GM10248 (cell line): ENCODE measurements at regions not wholly inside any gene's neighbourhood (a gene's known extent, or its start where the extent isn't known, plus 50 kb on each side); places are given as distances from the start of the nearest gene placed in this dataset.

Source experiments
- CTCF ChIA-PET: fragments of 300-600 bp; sonication (Branson Sonifier 250); formaldehyde crosslinking; extraction: SDS; loops from one replicate; lab custom pipeline; 2021; ENCODE audit warnings: antibody characterized with exemption; lab: Yijun Ruan, JAX
- POLR2A ChIA-PET: fragments of 350-650 bp; sonication (Branson Sonifier 250); formaldehyde crosslinking; extraction: SDS; loops from one replicate; lab custom pipeline; 2020; ENCODE audit warnings: antibody characterized with exemption; lab: Yijun Ruan, JAX
- DNase-seq: peaks from one replicate; pipeline ENCODE4 v3.0.0; 2012; ENCODE audit errors: extremely low spot score
- TF ChIP-seq, protein P1 (sequence below): IDR thresholded peaks from 2 replicates; pipeline ENCODE4 v1.5.1; 2012; ENCODE audit warnings: mild to moderate bottlenecking, low read depth; ENCODE audit errors: extremely low read depth, missing control alignments, control extremely low read depth

DNA sequence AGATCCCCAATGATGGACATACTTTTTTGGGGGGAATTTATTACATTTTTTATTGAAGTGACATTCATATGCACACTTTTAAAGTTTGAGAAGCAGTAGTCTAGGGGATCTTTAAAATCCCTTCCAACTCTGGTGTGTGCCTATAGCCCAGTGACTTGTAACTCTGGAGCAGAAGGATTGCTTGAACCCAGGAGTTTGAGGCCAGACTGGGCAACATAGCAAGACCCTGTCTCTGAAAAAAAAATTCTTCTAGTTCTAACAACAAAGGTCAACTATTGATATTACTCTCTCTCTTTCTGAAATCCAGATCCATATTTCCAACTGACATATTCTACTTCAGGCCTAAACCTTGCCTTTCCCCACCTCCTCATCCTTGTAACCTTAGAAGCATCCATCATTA lies 148.2 kb upstream of the SPRY4 start:
- ChIA-PET CTCF (interaction anchor here (1.4 kb wide), 1 partner anchor 66 kb away, joined by 3 read pairs; no protein-coding TSS in a partner anchor), POLR2A (no interaction called here)
- DNase-seq: no peak
- TF ChIP-seq, protein P1, sequence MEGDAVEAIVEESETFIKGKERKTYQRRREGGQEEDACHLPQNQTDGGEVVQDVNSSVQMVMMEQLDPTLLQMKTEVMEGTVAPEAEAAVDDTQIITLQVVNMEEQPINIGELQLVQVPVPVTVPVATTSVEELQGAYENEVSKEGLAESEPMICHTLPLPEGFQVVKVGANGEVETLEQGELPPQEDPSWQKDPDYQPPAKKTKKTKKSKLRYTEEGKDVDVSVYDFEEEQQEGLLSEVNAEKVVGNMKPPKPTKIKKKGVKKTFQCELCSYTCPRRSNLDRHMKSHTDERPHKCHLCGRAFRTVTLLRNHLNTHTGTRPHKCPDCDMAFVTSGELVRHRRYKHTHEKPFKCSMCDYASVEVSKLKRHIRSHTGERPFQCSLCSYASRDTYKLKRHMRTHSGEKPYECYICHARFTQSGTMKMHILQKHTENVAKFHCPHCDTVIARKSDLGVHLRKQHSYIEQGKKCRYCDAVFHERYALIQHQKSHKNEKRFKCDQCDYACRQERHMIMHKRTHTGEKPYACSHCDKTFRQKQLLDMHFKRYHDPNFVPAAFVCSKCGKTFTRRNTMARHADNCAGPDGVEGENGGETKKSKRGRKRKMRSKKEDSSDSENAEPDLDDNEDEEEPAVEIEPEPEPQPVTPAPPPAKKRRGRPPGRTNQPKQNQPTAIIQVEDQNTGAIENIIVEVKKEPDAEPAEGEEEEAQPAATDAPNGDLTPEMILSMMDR: no peak

DNA sequence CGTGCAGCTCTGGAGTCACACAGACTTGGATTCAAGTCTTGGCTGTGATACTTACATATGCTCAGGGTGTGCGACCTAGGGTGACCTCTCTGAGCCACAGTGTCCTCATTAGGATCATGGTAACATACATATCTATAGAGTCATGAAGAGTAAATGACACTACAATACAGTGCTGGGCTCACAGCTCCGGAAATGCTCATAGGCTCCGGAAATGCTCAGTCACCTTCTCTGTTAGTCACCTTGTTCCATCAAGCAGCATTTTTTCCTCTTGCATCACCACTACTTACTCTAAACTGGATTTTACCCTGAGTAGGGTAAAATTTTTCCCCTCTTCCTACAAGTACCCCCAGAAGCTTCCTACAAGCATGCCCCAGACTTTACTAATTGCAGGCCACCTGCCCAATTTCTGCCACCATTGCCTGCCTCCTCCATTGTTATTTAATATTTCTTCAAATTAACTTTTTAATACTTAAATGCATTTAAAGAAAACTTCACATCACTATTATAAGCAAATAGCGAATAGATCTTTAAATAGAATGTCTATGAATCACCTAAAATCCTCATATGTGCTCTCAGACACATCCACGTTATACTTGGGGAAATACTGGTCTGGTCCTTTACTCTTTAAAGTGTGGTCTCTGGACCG lies 147.6 kb upstream of the SPRY4 start:
- TF ChIP-seq, protein P1: no peak
- CTCF ChIA-PET: interaction anchor here (0.7 kb wide), 1 partner anchor 159 kb away, joined by 3 read pairs; no protein-coding TSS in a partner anchor
- POLR2A ChIA-PET: no interaction called here
- DNase-seq: no peak

DNA sequence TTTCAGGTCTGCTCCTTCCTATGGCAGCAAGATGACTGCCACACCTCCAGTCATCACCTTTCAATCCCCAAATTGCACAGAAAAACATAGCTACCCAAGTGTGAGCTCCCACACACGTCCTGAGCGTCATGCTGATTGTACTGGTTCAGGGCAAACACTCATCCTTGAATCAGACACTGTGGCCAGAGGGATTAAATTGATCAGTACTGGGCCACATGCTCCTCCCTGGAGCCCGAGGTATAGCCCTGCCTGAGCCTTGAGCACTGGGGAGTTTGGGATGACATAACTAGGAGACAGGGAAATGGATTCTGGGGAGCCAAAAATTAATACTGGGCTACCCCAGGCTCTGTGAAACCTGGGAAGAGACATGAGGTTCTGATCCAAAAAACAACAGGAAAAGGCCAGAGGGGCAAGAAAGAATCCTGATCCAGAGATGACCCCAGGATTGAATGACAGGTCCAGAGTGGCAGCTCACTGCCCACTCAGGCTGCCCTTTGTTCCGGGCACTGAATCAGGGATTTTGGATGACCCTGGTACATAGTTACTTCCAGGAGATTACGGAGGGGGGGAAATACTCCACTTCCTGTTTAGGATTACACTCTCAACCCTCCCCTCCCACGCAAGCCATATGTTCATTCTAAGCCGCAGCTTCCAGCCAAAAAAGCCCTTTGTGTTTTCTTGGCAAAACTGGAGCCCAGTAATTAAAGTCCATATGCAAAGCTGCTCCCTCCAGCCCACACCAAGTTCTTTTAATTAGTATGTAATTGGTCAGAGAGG lies 141.6 kb upstream of the SPRY4 start:
- no peak for DNase-seq
- TF ChIP-seq, protein P1: no peak
- ChIA-PET POLR2A (no interaction called here), CTCF (interaction anchor here (1.1 kb wide), 1 partner anchor 8 kb away, joined by 3 read pairs; no protein-coding TSS in a partner anchor)

DNA sequence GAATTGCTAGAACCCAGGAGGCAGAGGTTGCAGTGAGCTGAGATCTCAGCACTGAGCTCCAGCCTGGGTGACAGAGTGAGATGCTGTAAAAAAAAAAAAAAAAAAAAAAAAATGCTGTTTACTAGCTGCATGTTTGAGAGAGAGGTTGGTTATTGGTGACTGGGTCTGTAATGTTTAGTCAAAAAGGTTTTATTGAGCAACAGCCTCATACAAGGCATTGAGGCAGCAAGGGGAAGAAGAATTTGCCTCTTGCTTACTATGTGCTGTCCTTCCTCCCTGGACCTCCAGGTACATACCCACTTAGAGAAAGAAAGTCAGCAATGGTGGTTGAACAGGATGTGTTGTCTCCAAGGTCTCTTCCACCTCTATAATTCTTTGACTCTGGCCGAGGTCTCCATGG lies 140.7 kb upstream of the SPRY4 start:
- ChIA-PET POLR2A (no interaction called here), CTCF (no interaction called here)
- TF ChIP-seq, protein P1: no peak
- DNase-seq: no peak

DNA sequence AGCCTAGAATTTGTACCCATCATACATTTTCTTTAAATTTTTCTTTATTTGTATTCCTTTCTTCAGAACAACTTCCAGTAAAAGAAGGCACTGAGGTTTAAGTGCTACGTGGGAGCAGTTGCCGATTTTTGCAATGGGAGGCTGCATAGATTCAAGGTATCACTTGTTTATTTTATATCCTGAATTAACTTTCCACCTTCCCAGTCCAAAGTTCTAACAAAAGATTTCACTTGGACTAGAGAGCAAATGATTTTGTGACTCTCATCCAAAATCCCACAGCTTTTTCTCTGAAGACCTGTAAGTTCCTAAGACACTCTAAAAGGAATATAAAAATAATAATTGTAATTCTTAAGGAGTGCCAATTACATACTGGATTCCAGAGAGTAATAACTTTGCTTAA lies 139.1 kb upstream of the SPRY4 start:
- TF ChIP-seq, protein P1: no peak
- ChIA-PET CTCF (no interaction called here), POLR2A (no interaction called here)
- no peak for DNase-seq

DNA sequence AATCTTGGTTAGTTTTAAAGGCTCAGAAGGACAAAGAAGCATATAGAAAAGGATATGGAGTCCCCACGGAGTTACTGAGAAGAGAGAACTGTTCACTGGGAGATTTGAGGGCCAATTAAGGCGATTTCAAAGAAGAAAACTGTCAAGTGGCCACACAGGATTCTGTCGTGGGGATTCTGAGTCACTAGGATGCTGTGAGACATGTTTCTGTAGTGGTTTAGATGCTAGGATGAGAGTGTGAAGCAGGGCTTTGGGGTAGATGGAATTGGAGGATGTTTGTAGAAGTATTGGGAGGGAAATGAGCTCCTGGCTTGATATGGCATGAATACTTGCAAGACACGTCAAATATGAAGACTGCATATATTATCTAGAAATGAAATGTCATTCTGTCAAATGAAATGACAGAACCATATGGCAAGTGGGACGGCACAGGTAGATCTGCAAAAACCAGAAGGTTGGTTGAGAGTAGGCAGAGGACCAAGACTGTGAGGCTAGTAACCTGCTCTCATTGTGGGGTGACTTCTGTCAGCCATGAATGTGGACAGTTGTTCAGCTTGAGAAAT lies 136.3 kb upstream of the SPRY4 start:
- POLR2A ChIA-PET: no interaction called here
- no peak for DNase-seq
- TF ChIP-seq, protein P1: no peak
- CTCF ChIA-PET: interaction anchor here (1.0 kb wide), 1 partner anchor 9 kb away, joined by 3 read pairs; no protein-coding TSS in a partner anchor
